Ishikawa (cell line): ENCODE measurements at regions not wholly inside any gene's neighbourhood (a gene's known extent, or its start where the extent isn't known, plus 50 kb on each side); places are given as distances from the start of the nearest gene placed in this dataset.

ENCODE experiments used
- CEBPB ChIP-seq: IDR thresholded peaks from 2 replicates; pipeline ENCODE4 v1.6.1; 2012
- CREB1 ChIP-seq: IDR thresholded peaks from 2 replicates; pipeline ENCODE4 v1.6.1; 2012; ENCODE audit warnings: low read depth
- EGR1 ChIP-seq: IDR thresholded peaks from 2 replicates; pipeline ENCODE4 v1.6.1; 2012
- EP300 ChIP-seq: IDR thresholded peaks from 2 replicates; pipeline ENCODE4 v1.6.1; 2012; ENCODE audit warnings: borderline replicate concordance
- FOXM1 ChIP-seq: IDR thresholded peaks from 2 replicates; pipeline ENCODE4 v1.6.1; 2012; ENCODE audit warnings: low read depth, borderline replicate concordance
- MAX ChIP-seq: IDR thresholded peaks from 2 replicates; pipeline ENCODE4 v1.6.1; 2012
- NFIC ChIP-seq: IDR thresholded peaks from 2 replicates; pipeline ENCODE4 v1.6.1; 2012
- RAD21 ChIP-seq: IDR thresholded peaks from 2 replicates; pipeline ENCODE4 v1.6.1; 2012; ENCODE audit warnings: low read depth
- REST ChIP-seq: IDR thresholded peaks from 2 replicates; pipeline ENCODE4 v1.6.1; 2012; ENCODE audit warnings: low read depth, mild to moderate bottlenecking
- TAF1 ChIP-seq: IDR thresholded peaks from 2 replicates; pipeline ENCODE4 v1.6.1; 2012; ENCODE audit warnings: low read depth, mild to moderate bottlenecking
- TCF12 ChIP-seq: IDR thresholded peaks from 2 replicates; pipeline ENCODE4 v1.6.1; 2012; ENCODE audit warnings: low read depth
- TEAD4 ChIP-seq: IDR thresholded peaks from 2 replicates; pipeline ENCODE4 v1.6.1; 2012
- USF1 ChIP-seq: IDR thresholded peaks from 2 replicates; pipeline ENCODE4 v1.6.1; 2012
- YY1 ChIP-seq: IDR thresholded peaks from 2 replicates; pipeline ENCODE4 v1.6.1; 2012; ENCODE audit warnings: low read depth
- ZBTB7A ChIP-seq: IDR thresholded peaks from 2 replicates; pipeline ENCODE4 v1.6.1; 2012; ENCODE audit warnings: low read depth

- TF ChIP-seq MAX (no peak), FOXM1 (no peak), REST (no peak), EGR1 (no peak), YY1 (no peak), EP300 (no peak), ZBTB7A (no peak)
Measured at GRCh38 chr6:154625721-154626120, 107.5 kb upstream of the SCAF8 start.

- TF ChIP-seq TCF12 (no peak), REST (no peak), EP300 (no peak), CEBPB (no peak), EGR1 (no peak), TAF1 (no peak), ZBTB7A (no peak), USF1 (no peak), CREB1 (no peak), NFIC (no peak)
Measured at GRCh38 chr6:154629127-154629526, 104.1 kb upstream of the SCAF8 start.

GRCh38 chr6:154632119-154632518 lies 101.1 kb upstream of the SCAF8 start:
- TF ChIP-seq REST (no peak), YY1 (no peak), RAD21 (no peak), FOXM1 (no peak)

GRCh38 chr6:154637392-154637791 lies 95.8 kb upstream of the SCAF8 start:
- TF ChIP-seq NFIC, result no peak
- TF ChIP-seq CREB1, result no peak

- no peak for TF ChIP-seq USF1
Measured at GRCh38 chr6:154638369-154638768, 94.8 kb upstream of the SCAF8 start.

- no peak for TF ChIP-seq FOXM1
- TF ChIP-seq TCF12, result no peak
Measured at GRCh38 chr6:154648188-154648887, 84.9 kb upstream of the SCAF8 start.

- TF ChIP-seq USF1 (no peak), NFIC (no peak), TEAD4 (no peak), TCF12 (no peak), MAX (no peak), CREB1 (no peak), EP300 (no peak), RAD21 (no peak), CEBPB (no peak), ZBTB7A (no peak), TAF1 (no peak), EGR1 (no peak)
Measured at GRCh38 chr6:154648888-154649205, 84.4 kb upstream of the SCAF8 start.
